ENCODE measurements at regions not wholly inside any gene's neighbourhood (a gene's known extent, or its start where the extent isn't known, plus 50 kb on each side); places are given as distances from the start of the nearest gene placed in this dataset.

DNA sequence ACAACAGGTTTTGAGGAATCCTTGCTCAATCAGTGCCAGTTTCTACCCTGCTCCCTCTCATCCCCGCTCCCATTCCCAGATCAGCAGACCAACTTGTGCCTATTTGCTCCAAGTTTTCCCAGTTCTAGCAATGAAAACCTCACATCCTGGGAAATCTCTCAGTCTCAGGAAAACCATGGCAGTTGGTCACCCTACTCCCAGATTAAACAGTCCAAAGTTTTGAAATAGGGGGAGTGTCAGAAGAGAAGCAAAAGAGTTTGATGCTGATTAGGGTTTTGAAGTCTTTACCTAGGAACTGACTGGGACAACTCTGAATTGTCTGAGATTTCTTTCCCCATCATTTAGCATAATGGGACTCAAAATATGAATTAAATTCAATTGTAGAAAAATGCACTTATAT, 95.8 kb upstream of the ARID2 start:
- no peak overlapping the region for H3K4me2 ChIP-seq (replicated peaks; ENCODE audit: extremely low read depth, low read length, poor library complexity, severe bottlenecking)
- Mint-ChIP-seq H3K36me3 (no peaks in the 10 kb centered on the region), H3K27ac (no peak overlapping the region), H3K4me3 (no peak overlapping the region), H3K4me1 (peaks cover 17% of the 10 kb centered on the region), H3K27me3 (ENCODE audit: low read depth in 3 of 3) (peaks cover 0 to 1% (median 0%) of the 10 kb centered on the region in 3 donors), H3K9me3 (no peaks in the 10 kb centered on the region)
- WGBS (ENCODE audit: insufficient coverage): no CpG with 5 or more reads among the region's 1 CpG
- TF ChIP-seq, protein P1, sequence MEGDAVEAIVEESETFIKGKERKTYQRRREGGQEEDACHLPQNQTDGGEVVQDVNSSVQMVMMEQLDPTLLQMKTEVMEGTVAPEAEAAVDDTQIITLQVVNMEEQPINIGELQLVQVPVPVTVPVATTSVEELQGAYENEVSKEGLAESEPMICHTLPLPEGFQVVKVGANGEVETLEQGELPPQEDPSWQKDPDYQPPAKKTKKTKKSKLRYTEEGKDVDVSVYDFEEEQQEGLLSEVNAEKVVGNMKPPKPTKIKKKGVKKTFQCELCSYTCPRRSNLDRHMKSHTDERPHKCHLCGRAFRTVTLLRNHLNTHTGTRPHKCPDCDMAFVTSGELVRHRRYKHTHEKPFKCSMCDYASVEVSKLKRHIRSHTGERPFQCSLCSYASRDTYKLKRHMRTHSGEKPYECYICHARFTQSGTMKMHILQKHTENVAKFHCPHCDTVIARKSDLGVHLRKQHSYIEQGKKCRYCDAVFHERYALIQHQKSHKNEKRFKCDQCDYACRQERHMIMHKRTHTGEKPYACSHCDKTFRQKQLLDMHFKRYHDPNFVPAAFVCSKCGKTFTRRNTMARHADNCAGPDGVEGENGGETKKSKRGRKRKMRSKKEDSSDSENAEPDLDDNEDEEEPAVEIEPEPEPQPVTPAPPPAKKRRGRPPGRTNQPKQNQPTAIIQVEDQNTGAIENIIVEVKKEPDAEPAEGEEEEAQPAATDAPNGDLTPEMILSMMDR (IDR thresholded peaks at IDR 0.05): no peak
- H4K20me1 ChIP-seq (ENCODE audit: insufficient read depth, low read length): no peaks in the 10 kb centered on the region
- no peak overlapping the region for H3K9ac ChIP-seq (ENCODE audit: insufficient read depth, low read length, poor library complexity, severe bottlenecking)
- H3K36me3 ChIP-seq (replicated peaks in 1 of 2; ENCODE audit: control insufficient read depth in 1 of 2, insufficient read depth in 2 of 2, low read length in 2 of 2): no peaks in the 10 kb centered on the region
- intact Hi-C loops (cut with micrococcal nuclease): no loop called here
- H3K79me2 ChIP-seq (ENCODE audit: insufficient read depth, low read length): no peaks in the 10 kb centered on the region
- no peak overlapping the region for H3K4me3 ChIP-seq (replicated peaks in 1 of 3; ENCODE audit: low read depth in 2 of 3, low read length in 3 of 3)
- peaks cover 3 to 12% of the 10 kb centered on the region in 2 donors for H3K4me1 ChIP-seq (ENCODE audit: control insufficient read depth in 1 of 2, insufficient read depth in 2 of 2, low read length in 2 of 2)
- no peak overlapping the region for H3K27ac ChIP-seq (ENCODE audit: low read depth in 1 of 2, low read length in 2 of 2)
- no peaks in the 10 kb centered on the region for H3K27me3 ChIP-seq (ENCODE audit: control insufficient read depth in 2 of 2, insufficient read depth in 2 of 2, low read length in 2 of 2)
- no peaks in the 10 kb centered on the region for H3K9me3 ChIP-seq (replicated peaks in 1 of 2; ENCODE audit: control insufficient read depth in 1 of 2, insufficient read depth in 1 of 2, low read length in 2 of 2)
- no peak for DNase-seq
- no peak overlapping the region for H2AFZ ChIP-seq (ENCODE audit: insufficient read depth, low read depth, low read length, poor library complexity, severe bottlenecking)

DNA sequence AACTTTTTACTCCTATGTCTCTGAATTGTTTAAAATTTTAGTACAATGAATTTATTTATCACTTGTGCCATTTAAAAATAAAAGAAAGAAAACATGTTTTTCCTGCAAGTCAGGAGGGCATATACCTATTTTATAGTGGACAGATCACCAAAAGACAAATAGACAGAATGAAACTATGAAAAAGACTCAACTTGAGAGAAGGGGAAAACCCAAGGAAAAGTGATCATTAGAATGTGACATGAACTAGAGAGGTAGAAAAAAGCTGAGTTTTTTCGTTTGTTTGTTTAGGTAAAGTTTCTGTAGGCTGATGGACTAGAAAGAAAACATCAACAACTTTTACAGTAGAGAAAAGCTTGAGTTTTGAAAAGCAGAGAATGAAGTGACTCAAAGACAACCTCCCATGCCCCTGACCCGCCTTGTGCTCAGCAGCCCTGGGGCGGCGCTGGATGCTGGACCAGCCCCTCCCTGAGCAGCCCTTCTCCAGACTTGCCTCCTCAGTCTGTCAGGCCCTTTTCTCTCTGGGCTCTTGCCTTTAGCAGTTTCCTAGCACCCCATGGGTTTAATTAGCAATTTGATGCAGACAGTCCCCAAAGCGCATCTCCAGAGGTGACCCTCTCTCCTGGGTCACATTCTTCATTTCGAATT, 95.1 kb upstream of the ARID2 start:
- no peaks in the 10 kb centered on the region for H3K27me3 ChIP-seq (ENCODE audit: control insufficient read depth in 2 of 2, insufficient read depth in 2 of 2, low read length in 2 of 2)
- no peak overlapping the region for H2AFZ ChIP-seq (ENCODE audit: insufficient read depth, low read depth, low read length, poor library complexity, severe bottlenecking)
- Mint-ChIP-seq H3K27ac (no peak overlapping the region), H3K4me3 (no peak overlapping the region), H3K4me1 (peaks cover 17% of the 10 kb centered on the region), H3K36me3 (no peaks in the 10 kb centered on the region), H3K27me3 (ENCODE audit: low read depth in 3 of 3) (peaks cover 0 to 1% (median 0%) of the 10 kb centered on the region in 3 donors), H3K9me3 (no peaks in the 10 kb centered on the region)
- no peaks in the 10 kb centered on the region for H4K20me1 ChIP-seq (ENCODE audit: insufficient read depth, low read length)
- no peak overlapping the region for H3K4me3 ChIP-seq (replicated peaks in 1 of 3; ENCODE audit: low read depth in 2 of 3, low read length in 3 of 3)
- no peaks in the 10 kb centered on the region for H3K9me3 ChIP-seq (replicated peaks in 1 of 2; ENCODE audit: control insufficient read depth in 1 of 2, insufficient read depth in 1 of 2, low read length in 2 of 2)
- H3K4me1 ChIP-seq (ENCODE audit: control insufficient read depth in 1 of 2, insufficient read depth in 2 of 2, low read length in 2 of 2): peaks cover 3 to 12% of the 10 kb centered on the region in 2 donors
- intact Hi-C loops (cut with micrococcal nuclease): no loop called here
- H3K4me2 ChIP-seq (replicated peaks; ENCODE audit: extremely low read depth, low read length, poor library complexity, severe bottlenecking): no peak overlapping the region
- no peak overlapping the region for H3K9ac ChIP-seq (ENCODE audit: insufficient read depth, low read length, poor library complexity, severe bottlenecking)
- WGBS (ENCODE audit: insufficient coverage): 93% methylated on average over 3 of the region's 6 CpGs
- DNase-seq: no peak
- H3K27ac ChIP-seq (ENCODE audit: low read depth in 1 of 2, low read length in 2 of 2): no peak overlapping the region
- no peaks in the 10 kb centered on the region for H3K79me2 ChIP-seq (ENCODE audit: insufficient read depth, low read length)
- TF ChIP-seq, protein P1 (IDR thresholded peaks at IDR 0.05): no peak
- no peaks in the 10 kb centered on the region for H3K36me3 ChIP-seq (replicated peaks in 1 of 2; ENCODE audit: control insufficient read depth in 1 of 2, insufficient read depth in 2 of 2, low read length in 2 of 2)

All from CD14-positive monocyte (primary cell).